ENCODE measurements at regions not wholly inside any gene's neighbourhood (a gene's known extent, or its start where the extent isn't known, plus 50 kb on each side); places are given as distances from the start of the nearest gene placed in this dataset.

GRCh38 chr6:150755524-150755923, 110.0 kb upstream of the MTHFD1L start:
- Histone ChIP-seq H2BK5ac (ENCODE audit: low read depth, low read length) (no peak overlapping the region), H4K20me1 (replicated peaks in 1 of 2; ENCODE audit: control insufficient read depth in 1 of 2, insufficient read depth in 2 of 2, low read length in 2 of 2) (no peaks in the 10 kb centered on the region), H4K91ac (replicated peaks; ENCODE audit: insufficient read length, low read length) (no peak overlapping the region), H3K9ac (replicated peaks in 1 of 4; ENCODE audit: extremely low read depth in 1 of 4, low read depth in 3 of 4, low read length in 3 of 4) (no peak overlapping the region), H2BK15ac (ENCODE audit: low read length) (no peak overlapping the region), H3K36me3 (ENCODE audit: control insufficient read depth in 2 of 4, insufficient read depth in 4 of 4, low read length in 3 of 4) (no peaks in the 10 kb centered on the region), H3K18ac (ENCODE audit: extremely low read depth, low read length) (0 out of 2 replicates have a peak overlapping the region, but pooled peaks have one; percentile 13), H3K9me3 (ENCODE audit: insufficient read depth in 2 of 2, low read depth in 1 of 2, low read length in 1 of 2) (no peaks in the 10 kb centered on the region), H2BK120ac (replicated peaks; ENCODE audit: low read depth, low read length) (no peak overlapping the region), H2BK20ac (ENCODE audit: low read length) (no peak overlapping the region), H3K4me1 (replicated peaks in 1 of 4; ENCODE audit: control insufficient read depth in 3 of 4, insufficient read depth in 4 of 4, low read length in 3 of 4) (peaks cover 0 to 15% (median 5%) of the 10 kb centered on the region in 4 experiments; a peak in 4 of 7 replicates), H3K23me2 (ENCODE audit: low read depth, low read length) (no peaks in the 10 kb centered on the region), H4K8ac (ENCODE audit: extremely low read depth, insufficient read depth, low read length) (no peak overlapping the region; the same call in 1 of the 2 replicates), H3K27ac (ENCODE audit: low read depth, low read length) (no peak overlapping the region), H2AK5ac (ENCODE audit: low read depth, low read length) (peak overlapping the region; percentile 86; the same call in 1 of the 2 replicates), H3K79me2 (ENCODE audit: control insufficient read depth in 1 of 2, insufficient read depth in 2 of 2, low read length in 2 of 2) (no peaks in the 10 kb centered on the region), H3K27me3 (replicated peaks in 1 of 4; ENCODE audit: control insufficient read depth in 3 of 4, extremely low read depth in 1 of 4, insufficient read depth in 3 of 4, low read length in 3 of 4) (0 out of 7 replicates have a peak, but pooled peaks cover 0 to 4% (median 0%) of the 10 kb centered on the region in 4 experiments), H3K4me2 (ENCODE audit: insufficient read depth in 1 of 2, low read depth in 2 of 2, low read length in 2 of 2) (no peak overlapping the region), H3K23ac (ENCODE audit: insufficient read length) (no peak overlapping the region), H2AFZ (ENCODE audit: low read length) (no peak overlapping the region), H3K4ac (replicated peaks; ENCODE audit: insufficient read length, low read depth, low read length) (no peak overlapping the region), H3K56ac (replicated peaks; ENCODE audit: insufficient read length, low read depth, low read length) (no peak overlapping the region), H3K4me3 (ENCODE audit: extremely low read depth in 1 of 4, insufficient read depth in 2 of 4, low read depth in 3 of 4, low read length in 4 of 4) (no peak overlapping the region), H4K5ac (ENCODE audit: insufficient read length, low read depth, low read length) (no peak overlapping the region), H3K79me1 (ENCODE audit: low read depth, low read length) (no peaks in the 10 kb centered on the region), H3K14ac (ENCODE audit: insufficient read length) (no peak overlapping the region), H2BK12ac (ENCODE audit: low read depth, low read length) (no peak overlapping the region)
- WGBS, 2 experiments (ENCODE audit: extremely low coverage in 1 of 2, insufficient coverage in 1 of 2, insufficient read length in 1 of 2, insufficient replicate concordance in 2 of 2, low coverage in 1 of 2, low lambda C conversion rate in 2 of 2, missing lambda C conversion rate in 1 of 2): 89% methylated on average over 10 of the region's 10 CpGs; no CpG with 5 or more reads in 1 of the 2 experiments
- ChIA-PET POLR2A (ENCODE audit: partially characterized antibody) (no interaction called here), CTCF (ENCODE audit: partially characterized antibody) (interaction anchor here (1.5 kb wide), 1 partner anchor 60 kb away, joined by 6 read pairs; no protein-coding TSS in a partner anchor)
- FAIRE-seq: no peak
- DNase-seq (ENCODE audit: low read depth in 1 of 2, low spot score in 2 of 2): no peak
- TF ChIP-seq CHD2 (IDR thresholded peaks at IDR 0.05; ENCODE audit: low read length) (no peak), ZNF274 (IDR thresholded peaks at IDR 0.05; ENCODE audit: borderline replicate concordance, extremely low read depth, low read length) (no peak)

All from H1 (cell line).